ENCODE measurements at regions not wholly inside any gene's neighbourhood (a gene's known extent, or its start where the extent isn't known, plus 50 kb on each side); places are given as distances from the start of the nearest gene placed in this dataset.

DNA sequence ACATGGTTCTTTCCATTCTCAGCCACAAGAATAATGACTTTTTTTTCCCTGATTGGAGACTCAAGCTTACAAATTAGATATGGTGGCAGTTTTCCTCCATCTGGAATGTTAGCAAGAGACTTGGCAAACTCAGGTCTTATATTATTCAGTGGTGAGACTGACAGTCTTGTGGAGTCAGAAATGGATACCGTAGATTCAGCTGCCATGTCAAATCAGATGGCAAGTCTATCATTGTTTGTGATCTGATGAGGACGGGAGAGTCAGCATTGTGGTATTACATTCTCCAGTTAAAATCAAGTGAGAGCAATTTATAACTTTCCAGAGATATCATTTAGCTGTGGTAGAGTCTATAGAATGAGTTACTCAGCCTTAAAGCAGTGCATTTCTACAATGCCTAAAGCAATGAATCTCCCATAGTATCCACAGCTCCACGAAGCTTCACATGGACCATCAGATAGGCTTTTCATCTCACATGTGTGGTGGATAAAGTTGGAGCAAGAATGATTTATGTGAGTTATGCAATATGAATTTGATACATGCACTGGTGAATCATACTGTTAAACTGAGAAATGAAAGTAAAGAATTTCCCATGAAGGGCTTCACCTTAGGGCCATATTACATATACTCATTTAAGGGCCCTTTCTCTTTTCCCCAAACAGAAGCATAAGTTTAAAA lies 430.6 kb downstream of the ZNF608 start:
- no peak for TF ChIP-seq EZH2 (IDR thresholded peaks at IDR 0.05; ENCODE audit: low read length)
- TF ChIP-seq, protein P1, sequence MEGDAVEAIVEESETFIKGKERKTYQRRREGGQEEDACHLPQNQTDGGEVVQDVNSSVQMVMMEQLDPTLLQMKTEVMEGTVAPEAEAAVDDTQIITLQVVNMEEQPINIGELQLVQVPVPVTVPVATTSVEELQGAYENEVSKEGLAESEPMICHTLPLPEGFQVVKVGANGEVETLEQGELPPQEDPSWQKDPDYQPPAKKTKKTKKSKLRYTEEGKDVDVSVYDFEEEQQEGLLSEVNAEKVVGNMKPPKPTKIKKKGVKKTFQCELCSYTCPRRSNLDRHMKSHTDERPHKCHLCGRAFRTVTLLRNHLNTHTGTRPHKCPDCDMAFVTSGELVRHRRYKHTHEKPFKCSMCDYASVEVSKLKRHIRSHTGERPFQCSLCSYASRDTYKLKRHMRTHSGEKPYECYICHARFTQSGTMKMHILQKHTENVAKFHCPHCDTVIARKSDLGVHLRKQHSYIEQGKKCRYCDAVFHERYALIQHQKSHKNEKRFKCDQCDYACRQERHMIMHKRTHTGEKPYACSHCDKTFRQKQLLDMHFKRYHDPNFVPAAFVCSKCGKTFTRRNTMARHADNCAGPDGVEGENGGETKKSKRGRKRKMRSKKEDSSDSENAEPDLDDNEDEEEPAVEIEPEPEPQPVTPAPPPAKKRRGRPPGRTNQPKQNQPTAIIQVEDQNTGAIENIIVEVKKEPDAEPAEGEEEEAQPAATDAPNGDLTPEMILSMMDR (optimal IDR thresholded peaks at IDR 0.05 in 1 of 3, IDR thresholded peaks at IDR 0.05 in 1 of 3, conservative IDR thresholded peaks at IDR 0.05 in 1 of 3; ENCODE audit: extremely low read depth in 1 of 3, insufficient read depth in 2 of 3, low read length in 3 of 3): no peak

Data from keratinocyte (primary cell).